ENCODE measurements at regions not wholly inside any gene's neighbourhood (a gene's known extent, or its start where the extent isn't known, plus 50 kb on each side); places are given as distances from the start of the nearest gene placed in this dataset.

GRCh38 chr12:93078059-93078458, 149.0 kb upstream of the EEA1 start:
- DNase-seq (ENCODE audit: low read depth, low spot score) = no peak
- TF ChIP-seq, protein P1, sequence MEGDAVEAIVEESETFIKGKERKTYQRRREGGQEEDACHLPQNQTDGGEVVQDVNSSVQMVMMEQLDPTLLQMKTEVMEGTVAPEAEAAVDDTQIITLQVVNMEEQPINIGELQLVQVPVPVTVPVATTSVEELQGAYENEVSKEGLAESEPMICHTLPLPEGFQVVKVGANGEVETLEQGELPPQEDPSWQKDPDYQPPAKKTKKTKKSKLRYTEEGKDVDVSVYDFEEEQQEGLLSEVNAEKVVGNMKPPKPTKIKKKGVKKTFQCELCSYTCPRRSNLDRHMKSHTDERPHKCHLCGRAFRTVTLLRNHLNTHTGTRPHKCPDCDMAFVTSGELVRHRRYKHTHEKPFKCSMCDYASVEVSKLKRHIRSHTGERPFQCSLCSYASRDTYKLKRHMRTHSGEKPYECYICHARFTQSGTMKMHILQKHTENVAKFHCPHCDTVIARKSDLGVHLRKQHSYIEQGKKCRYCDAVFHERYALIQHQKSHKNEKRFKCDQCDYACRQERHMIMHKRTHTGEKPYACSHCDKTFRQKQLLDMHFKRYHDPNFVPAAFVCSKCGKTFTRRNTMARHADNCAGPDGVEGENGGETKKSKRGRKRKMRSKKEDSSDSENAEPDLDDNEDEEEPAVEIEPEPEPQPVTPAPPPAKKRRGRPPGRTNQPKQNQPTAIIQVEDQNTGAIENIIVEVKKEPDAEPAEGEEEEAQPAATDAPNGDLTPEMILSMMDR (IDR thresholded peaks at IDR 0.05; ENCODE audit: low read depth, low read length) = no peak
- in situ Hi-C loops (cut with HindIII; ENCODE audit: low sequenced_read_pairs) = no loop called here
- H3K4me3 ChIP-seq (ENCODE audit: low read depth, low read length) = no peak overlapping the region

DNA sequence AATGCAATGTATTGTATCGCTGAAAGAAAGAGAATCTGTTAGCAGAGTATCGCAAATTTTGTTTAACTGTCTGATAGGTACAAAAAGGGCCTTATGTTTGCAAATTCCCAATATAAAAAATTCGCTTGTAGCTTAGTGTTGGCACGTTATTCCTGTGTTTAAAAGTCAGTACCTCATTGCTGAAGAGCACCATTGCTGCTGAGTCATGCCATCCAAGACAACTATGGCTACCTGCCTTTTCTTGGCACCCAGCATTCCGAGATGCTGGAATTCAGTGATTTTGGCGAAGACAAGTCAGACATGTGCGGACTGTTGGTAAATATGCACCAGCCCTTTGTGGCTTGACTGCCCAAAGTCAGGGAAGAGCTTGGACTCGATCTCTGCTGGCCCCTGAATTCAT, 149.5 kb upstream of the EEA1 start:
- TF ChIP-seq, protein P1 (IDR thresholded peaks at IDR 0.05; ENCODE audit: low read depth, low read length) = no peak
- no peak for DNase-seq (ENCODE audit: low read depth, low spot score)
- in situ Hi-C loops (cut with HindIII; ENCODE audit: low sequenced_read_pairs) = no loop called here
- H3K4me3 ChIP-seq (ENCODE audit: low read depth, low read length) = no peak overlapping the region

DNA sequence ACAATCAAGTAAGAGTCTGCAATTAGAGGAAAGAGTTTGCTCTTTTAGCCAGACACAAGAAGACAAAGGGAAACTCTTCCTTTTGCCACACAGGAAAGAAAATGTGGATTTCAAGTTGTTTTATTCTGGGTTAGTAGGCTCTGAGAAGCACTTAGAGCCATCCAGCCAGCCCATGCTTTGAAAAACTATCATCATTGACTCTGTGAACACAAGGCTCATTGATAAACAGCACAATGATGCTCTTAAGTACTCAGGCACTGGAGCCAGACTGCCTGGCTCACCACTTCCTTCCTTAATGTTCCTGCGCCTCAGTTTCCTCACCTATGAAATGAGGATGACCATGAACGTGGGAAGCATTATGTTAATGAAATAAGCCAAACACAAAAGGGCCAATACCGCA, 150.2 kb upstream of the EEA1 start:
- DNase-seq (ENCODE audit: low read depth, low spot score) = no peak
- TF ChIP-seq, protein P1 (IDR thresholded peaks at IDR 0.05; ENCODE audit: low read depth, low read length) = no peak
- H3K4me3 ChIP-seq (ENCODE audit: low read depth, low read length) = no peak overlapping the region
- in situ Hi-C loops (cut with HindIII; ENCODE audit: low sequenced_read_pairs) = no loop called here

GRCh38 chr12:93079976-93080375, 150.9 kb upstream of the EEA1 start:
- DNase-seq (ENCODE audit: low read depth, low spot score) = no peak
- H3K4me3 ChIP-seq (ENCODE audit: low read depth, low read length) = no peak overlapping the region
- in situ Hi-C loops (cut with HindIII; ENCODE audit: low sequenced_read_pairs) = no loop called here
- TF ChIP-seq, protein P1 (IDR thresholded peaks at IDR 0.05; ENCODE audit: low read depth, low read length) = no peak

DNA sequence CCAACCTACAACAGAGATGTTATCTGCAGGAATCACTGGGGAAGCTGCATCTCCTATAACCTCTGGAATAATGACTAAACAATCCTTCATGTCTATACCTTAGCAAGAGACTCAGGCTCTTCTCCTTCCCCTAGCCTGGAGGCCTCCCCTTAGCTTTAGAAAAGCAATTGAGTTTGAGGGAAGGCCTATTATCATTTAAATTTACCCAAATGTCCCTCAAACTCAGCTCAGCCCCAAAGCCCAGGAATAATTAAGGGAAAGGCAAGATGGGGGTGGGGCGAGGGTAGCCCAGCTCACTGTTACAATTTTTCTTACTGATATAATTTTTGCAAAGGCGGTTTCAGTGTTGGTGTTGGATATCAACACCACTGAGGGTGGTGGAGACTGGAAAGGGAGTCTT, 151.4 kb upstream of the EEA1 start:
- in situ Hi-C loops (cut with HindIII; ENCODE audit: low sequenced_read_pairs) = no loop called here
- DNase-seq (ENCODE audit: low read depth, low spot score) = no peak
- TF ChIP-seq, protein P1 (IDR thresholded peaks at IDR 0.05; ENCODE audit: low read depth, low read length) = no peak
- no peak overlapping the region for H3K4me3 ChIP-seq (ENCODE audit: low read depth, low read length)

DNA sequence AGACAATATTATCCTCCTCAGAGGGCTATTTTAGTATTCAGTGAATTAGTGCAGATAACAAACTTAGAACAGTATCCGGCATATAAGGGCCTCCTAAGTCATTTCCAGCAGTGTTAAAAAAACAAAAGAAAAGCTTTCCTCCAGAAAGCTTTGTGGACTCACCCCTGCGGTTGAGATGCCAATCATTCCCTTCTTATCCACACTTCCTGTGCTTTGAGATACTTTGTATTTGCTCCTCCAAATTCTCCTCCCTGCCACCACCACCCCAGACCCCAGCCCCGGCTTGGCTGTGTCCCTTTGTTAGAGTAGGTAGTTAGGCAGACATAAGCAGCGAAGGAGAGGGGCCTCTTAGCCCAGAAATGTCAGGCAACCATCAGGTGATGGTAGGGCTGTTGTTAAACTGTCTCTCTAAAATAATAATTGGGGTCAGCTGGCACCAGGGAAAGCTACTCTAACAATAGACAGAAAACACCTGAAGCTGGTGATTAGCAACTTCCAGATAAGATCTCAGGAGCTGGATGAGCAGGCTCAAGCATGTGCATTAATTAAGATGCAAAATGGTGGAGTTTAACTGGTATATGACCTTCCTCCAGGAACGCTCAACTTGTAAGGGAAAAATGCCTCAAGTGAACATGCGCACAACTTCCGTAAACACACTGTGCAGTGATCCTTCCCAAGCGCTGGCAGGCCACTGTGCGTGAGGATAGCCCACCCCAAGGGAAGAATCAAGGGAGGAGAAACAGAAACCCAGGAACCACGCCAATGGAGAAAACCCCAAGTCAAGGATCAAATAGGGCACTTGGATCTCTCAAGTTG, 152.1 kb upstream of the EEA1 start:
- in situ Hi-C loops (cut with HindIII; ENCODE audit: low sequenced_read_pairs) = no loop called here
- DNase-seq (ENCODE audit: low read depth, low spot score) = peak; percentile 74

More for the DNA sequence above, 152.1 kb upstream of the EEA1 start:
- no peak overlapping the region for H3K4me3 ChIP-seq (ENCODE audit: low read depth, low read length)
- TF ChIP-seq, protein P1 (IDR thresholded peaks at IDR 0.05; ENCODE audit: low read depth, low read length) = no peak
